Thyroid gland (tissue), 4 donors: ENCODE measurements at regions not wholly inside any gene's neighbourhood (a gene's known extent, or its start where the extent isn't known, plus 50 kb on each side); places are given as distances from the start of the nearest gene placed in this dataset.

ENCODE experiments used
- DNase-seq, 2 donors: peaks; one replicate each; pipeline ENCODE4 v3.0.0-alpha.2; 2019
- H3K27ac ChIP-seq, 3 donors: fragments of 200-600 bp; sonication (generic); 1 replicate in 2 of 3; 2 replicates in 1 of 3; pipeline ENCODE4 v1.5.1; 2016 to 2019; ENCODE audit warnings: mild to moderate bottlenecking in 1 of 3, moderate library complexity in 1 of 3
- H3K27me3 ChIP-seq: fragments of 200-600 bp; sonication (generic); one replicate; pipeline ENCODE4 v1.5.1; 2019
- H3K36me3 ChIP-seq, 2 donors: fragments of 200-600 bp; sonication (generic); one replicate each; pipeline ENCODE4 v1.5.1; 2016 to 2019
- H3K4me1 ChIP-seq, 2 donors: fragments of 200-600 bp; sonication (generic); one replicate each; pipeline ENCODE4 v1.5.1; 2017 to 2019
- H3K4me3 ChIP-seq, 3 donors: fragments of 200-600 bp; sonication (generic); replicated peaks in 1 of 3; 1 replicate in 2 of 3; 2 replicates in 1 of 3; pipeline ENCODE4 v1.5.1; 2016; ENCODE audit warnings: mild to moderate bottlenecking in 1 of 3
- H3K9me3 ChIP-seq: fragments of 200-600 bp; sonication (generic); one replicate; pipeline ENCODE4 v1.5.1; 2017
- CTCF ChIP-seq, 6 experiments: fragments of 200-600 bp in 3 of 6; fragments of 450-650 bp in 3 of 6; sonication (generic) in 3 of 6; IDR thresholded peaks; one replicate each; pipeline ENCODE4 v1.5.1; 2016 to 2019; ENCODE audit warnings: antibody characterized with exemption in 6 of 6, mild to moderate bottlenecking in 2 of 6, inconsistent platforms in 1 of 6, moderate library complexity in 1 of 6
- POLR2A ChIP-seq, 2 donors: fragments of 450-650 bp; IDR thresholded peaks; one replicate each; pipeline ENCODE4 v1.6.1; 2017; ENCODE audit warnings: antibody characterized with exemption in 2 of 2, mild to moderate bottlenecking in 2 of 2, moderate library complexity in 1 of 2
- WGBS, 2 donors: methylation state at CpG; one replicate each; pipeline ENCODE4 v1.1.5; 2017; 5-methylcytosine and 5-hydroxymethylcytosine counted together
- intact Hi-C: fragments of 100-400 bp; cut with DNase I; formaldehyde crosslinking; loops from one replicate; pipeline ENCODE4 v1.15.1; 2023

GRCh38 chr15:58246041-58246440 is 107.9 kb downstream of the AQP9 start:
- TF ChIP-seq POLR2A (IDR thresholded peaks at IDR 0.05) (no peak), CTCF (IDR thresholded peaks at IDR 0.05) (no peak)
- H3K4me3 ChIP-seq: no peak overlapping the region
- 93 to 94% methylated on average over 3 of the region's 3 CpGs for WGBS, 2 donors
- DNase-seq: no peak
- no peaks in the 10 kb centered on the region for H3K36me3 ChIP-seq
- intact Hi-C loops: no loop called here
- peaks cover 0 to 6% of the 10 kb centered on the region in 2 donors for H3K4me1 ChIP-seq
- no peak overlapping the region for H3K27ac ChIP-seq
- H3K9me3 ChIP-seq: no peaks in the 10 kb centered on the region
- H3K27me3 ChIP-seq: no peaks in the 10 kb centered on the region

- Histone ChIP-seq H3K27me3 (no peaks in the 10 kb centered on the region), H3K27ac (no peak overlapping the region), H3K9me3 (no peaks in the 10 kb centered on the region), H3K36me3 (no peaks in the 10 kb centered on the region), H3K4me3 (no peak overlapping the region), H3K4me1 (no peaks in the 10 kb centered on the region)
- peak; percentile 16 to 42 for DNase-seq
- TF ChIP-seq CTCF (IDR thresholded peaks at IDR 0.05): no peak
- TF ChIP-seq POLR2A (IDR thresholded peaks at IDR 0.05): no peak
- intact Hi-C loops: no loop called here
- WGBS, 2 donors: 75 to 79% methylated on average over 20 of the region's 20 CpGs
Observed at GRCh38 chr15:58247855-58248842, 110.0 kb downstream of the AQP9 start.

- WGBS, 2 donors: 71 to 74% methylated on average over 8 of the region's 8 CpGs
- Histone ChIP-seq H3K27ac (no peak overlapping the region), H3K36me3 (no peaks in the 10 kb centered on the region), H3K9me3 (no peaks in the 10 kb centered on the region), H3K4me1 (no peaks in the 10 kb centered on the region), H3K4me3 (no peak overlapping the region), H3K27me3 (no peaks in the 10 kb centered on the region)
- TF ChIP-seq CTCF (IDR thresholded peaks at IDR 0.05): no peak
- TF ChIP-seq POLR2A (IDR thresholded peaks at IDR 0.05): no peak
- intact Hi-C loops: no loop called here
- no peak for DNase-seq
Observed at GRCh38 chr15:58249646-58250312, 111.6 kb downstream of the AQP9 start.

GRCh38 chr15:58252586-58253323 is 114.6 kb downstream of the AQP9 start:
- TF ChIP-seq CTCF (IDR thresholded peaks at IDR 0.05) (no peak), POLR2A (IDR thresholded peaks at IDR 0.05) (no peak)
- DNase-seq: no peak
- intact Hi-C loops: no loop called here
- Histone ChIP-seq H3K4me1 (no peaks in the 10 kb centered on the region), H3K27me3 (no peaks in the 10 kb centered on the region), H3K27ac (no peak overlapping the region), H3K9me3 (no peaks in the 10 kb centered on the region), H3K36me3 (no peaks in the 10 kb centered on the region), H3K4me3 (no peak overlapping the region)
- WGBS, 2 donors: 87 to 93% methylated on average over 7 of the region's 7 CpGs
